8988T (cell line): ENCODE measurements at regions not wholly inside any gene's neighbourhood (a gene's known extent, or its start where the extent isn't known, plus 50 kb on each side); places are given as distances from the start of the nearest gene placed in this dataset.
"Not testable (repeated sequence)": the region's sequence is repeated elsewhere in the genome, so short reads cannot be mapped to it uniquely, and the experiment has no call there.

Experiments used
- DNase-seq: peaks from one replicate; pipeline ENCODE4 v3.0.0; 2011

DNA sequence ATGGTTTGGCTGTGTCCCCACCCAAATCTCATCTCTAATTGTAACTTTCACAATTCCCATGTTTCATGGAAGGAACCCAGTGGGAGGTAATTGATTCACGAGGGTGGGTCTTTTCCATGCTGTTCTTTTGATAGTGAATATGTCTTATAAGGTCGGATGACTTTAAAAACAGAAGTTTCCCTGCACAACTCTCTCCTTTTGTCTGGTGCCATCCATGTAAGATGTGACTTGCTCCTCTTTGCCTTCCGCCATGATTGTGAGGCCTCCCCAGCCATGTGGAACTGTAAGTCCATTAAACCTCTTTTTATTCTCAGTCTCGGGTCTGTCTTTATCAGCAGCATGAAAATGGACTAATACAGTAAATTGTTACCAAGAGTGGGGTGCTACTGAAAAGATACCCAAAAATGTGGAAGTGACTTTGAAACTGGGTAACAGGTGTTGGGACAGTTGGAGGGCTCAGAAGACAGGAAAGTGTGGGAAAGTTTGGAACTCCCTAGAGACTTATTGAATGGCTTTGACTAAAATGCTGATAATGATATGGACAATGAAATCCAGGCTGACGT lies 251.4 kb upstream of the GK2 start:
- not testable (repeated sequence) for DNase-seq

- no peak for DNase-seq
Observed at GRCh38 chr4:79657379-79657778, 249.4 kb upstream of the GK2 start.

DNA sequence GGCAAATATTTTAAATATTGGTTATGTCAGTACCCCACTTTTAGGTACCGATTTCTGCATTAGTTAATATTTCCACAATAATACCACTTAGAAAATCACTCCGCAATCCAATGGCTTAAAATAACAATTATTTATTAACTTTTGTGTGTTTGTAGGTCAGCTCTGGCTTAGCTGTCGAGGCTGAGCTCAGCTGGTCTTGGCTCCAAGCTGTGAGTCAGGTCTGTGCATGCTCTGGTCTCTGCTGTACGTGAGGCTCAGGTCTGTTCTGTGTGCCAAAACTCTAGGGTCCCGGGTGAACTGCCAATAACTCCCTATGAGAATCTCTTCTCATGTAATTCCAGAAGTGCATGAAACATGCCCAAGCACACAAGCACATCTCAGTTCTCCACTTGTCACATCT lies 245.8 kb upstream of the GK2 start:
- no peak for DNase-seq

DNA sequence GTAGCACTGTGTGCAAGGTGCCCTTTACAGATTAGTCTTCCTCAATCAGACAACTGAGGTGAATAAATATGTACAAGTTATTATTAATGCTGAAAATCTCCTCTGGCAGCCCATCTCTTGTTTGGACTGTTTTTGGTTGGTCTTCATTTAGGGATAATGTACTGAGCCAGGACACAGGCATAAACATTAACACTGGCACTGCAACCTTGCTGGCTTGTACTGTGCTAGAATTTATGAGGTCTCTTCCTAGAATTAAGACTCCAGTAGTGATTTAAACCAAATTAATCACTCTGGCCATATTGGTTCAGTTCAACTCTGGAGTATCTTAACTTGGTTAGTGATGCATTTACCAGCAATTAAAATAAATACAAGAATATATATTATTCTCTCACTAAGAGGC lies 244.7 kb upstream of the GK2 start:
- no peak for DNase-seq

GRCh38 chr4:79652232-79652631 lies 244.2 kb upstream of the GK2 start:
- DNase-seq = no peak

DNA sequence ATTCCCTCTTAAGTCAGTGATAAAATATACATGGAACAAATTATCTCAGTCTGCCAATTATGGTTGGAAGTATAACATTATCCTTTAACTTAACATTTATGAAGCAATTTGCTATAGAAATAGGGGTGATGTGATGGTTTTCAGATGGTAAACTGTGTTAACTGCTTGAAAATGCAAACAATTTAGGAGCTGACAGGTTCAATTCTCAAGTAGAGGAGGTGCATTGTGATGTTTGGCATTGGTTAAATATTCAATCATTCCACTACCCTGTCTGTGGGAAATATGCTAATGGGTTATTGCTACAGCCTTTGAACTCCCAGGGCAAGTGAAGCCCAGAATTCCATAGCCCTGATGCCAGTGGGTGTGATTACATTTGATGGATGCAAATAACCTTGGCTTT lies 243.4 kb upstream of the GK2 start:
- no peak for DNase-seq

- no peak for DNase-seq
Observed at GRCh38 chr4:79650794-79651431, 242.9 kb upstream of the GK2 start.

GRCh38 chr4:79650217-79650616 lies 242.2 kb upstream of the GK2 start:
- DNase-seq = no peak

GRCh38 chr4:79645942-79646341 lies 237.9 kb upstream of the GK2 start:
- DNase-seq = no peak

DNA sequence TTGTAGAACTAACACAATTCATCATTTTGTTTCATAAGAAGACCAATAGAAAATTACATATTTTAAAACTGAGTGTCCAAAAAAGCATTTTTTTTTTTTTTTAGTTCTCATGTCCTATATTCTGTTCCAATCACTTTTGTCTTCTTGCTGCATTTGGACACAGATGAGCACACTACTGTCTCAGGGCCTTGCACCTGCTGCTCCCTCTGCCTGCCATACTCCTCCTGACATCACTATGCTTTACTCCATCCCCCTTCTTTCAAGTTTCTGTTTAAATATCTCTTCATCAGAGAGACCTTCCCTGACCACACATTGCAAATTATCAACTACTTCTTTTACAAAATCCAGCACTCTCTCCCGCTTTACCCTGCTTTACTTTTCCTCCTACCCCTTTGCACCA lies 230.7 kb upstream of the GK2 start:
- no peak for DNase-seq

- no peak for DNase-seq
Observed at GRCh38 chr4:79636991-79637390, 229.0 kb upstream of the GK2 start.

DNA sequence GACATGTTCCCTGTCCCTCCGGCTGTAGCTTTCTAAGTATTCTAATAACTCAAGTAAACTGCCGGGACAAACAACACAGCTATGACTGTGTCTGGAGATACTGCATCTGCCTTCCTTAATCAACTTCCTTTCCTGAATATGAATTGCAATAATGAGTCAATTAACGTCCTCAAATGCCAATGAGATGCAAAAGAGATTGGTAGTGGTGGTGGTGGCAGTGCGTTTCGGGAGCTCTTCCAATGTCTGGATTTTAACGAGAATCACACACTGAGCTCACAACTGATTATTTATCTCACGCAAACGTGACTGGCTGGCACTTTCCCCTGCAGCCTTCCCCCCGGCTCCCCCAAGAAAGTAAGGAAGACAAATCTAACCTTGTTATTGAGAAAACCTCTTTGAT lies 226.1 kb upstream of the GK2 start:
- no peak for DNase-seq

DNA sequence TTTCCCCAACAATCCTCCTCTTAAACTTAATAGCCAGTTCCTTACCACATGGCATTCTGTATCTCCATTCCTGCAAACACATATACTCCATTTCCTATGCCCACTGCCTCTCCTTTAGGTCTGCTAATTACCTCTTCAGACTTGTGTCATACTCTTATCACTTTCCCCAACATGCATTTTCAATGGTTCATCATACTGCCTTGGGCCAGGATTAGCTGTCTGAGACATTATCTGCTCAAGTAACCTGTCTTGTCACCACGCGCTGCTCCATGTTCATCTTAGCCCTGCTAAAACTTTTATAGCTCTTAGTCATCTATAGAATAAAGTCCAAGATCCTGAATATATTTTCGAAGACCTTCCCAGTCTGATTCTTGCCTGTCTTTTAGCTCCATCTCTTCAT lies 224.1 kb upstream of the GK2 start:
- no peak for DNase-seq

- no peak for DNase-seq
Observed at GRCh38 chr4:79626611-79627010, 218.6 kb upstream of the GK2 start.

GRCh38 chr4:79626101-79626500 lies 218.1 kb upstream of the GK2 start:
- DNase-seq = no peak

DNA sequence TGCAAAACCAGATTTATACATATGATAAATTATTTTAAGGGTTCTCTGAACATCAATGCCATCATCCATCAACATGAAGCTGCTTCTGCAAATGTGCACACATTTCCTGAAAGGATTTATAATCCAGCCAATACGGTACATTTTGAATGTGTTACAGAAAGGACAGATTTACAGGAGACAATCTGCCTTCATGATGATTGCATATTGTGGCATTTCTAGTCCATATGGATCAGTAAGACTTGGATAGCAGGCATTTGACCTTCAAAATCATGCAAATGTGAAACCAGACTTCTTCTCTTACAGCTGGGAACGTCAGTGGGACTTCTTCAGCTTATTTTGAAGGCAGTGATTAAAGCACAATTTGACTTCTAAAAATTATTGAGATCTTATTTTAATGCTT lies 217.3 kb upstream of the GK2 start:
- no peak for DNase-seq

DNA sequence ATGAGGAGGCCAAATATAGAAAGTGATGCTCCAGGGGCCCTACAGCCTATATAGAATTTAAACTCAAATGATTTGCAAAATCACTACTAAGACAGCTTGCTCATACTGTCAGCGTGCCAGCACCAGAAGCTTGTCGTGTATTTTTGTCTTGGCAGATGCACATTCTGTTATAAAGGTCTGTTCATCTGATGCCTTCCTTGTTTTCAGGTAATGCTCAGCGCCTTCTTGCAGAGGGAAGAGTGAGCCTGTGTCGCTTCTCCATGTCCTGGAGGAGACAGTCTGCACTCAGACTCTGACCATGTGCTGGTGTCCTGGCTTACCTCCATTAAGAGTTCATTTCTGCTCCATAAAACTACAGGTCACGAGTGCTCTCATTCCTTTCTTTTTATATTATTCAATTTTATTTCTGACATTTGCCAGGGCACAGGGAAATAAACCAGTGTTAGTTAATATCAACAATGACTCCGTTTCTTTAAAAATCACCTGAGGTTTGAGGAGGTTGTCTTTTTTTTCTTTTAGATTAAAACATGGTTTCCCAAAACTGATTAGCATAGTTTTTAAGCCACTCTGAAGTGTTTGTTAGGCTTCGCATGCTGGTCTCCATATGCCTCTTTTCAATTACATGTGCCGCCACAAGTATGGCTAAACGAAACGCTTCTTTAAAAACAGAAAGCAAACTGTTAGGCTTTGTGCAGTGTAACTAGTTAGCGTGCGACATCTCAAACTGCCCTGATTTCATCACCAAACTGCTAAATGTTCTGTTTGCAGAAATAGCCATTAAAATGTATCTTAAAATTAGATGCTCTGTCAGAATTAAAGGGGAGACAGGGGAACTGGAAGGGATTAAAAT lies 215.2 kb upstream of the GK2 start:
- DNase-seq = no peak

GRCh38 chr4:79621061-79621460 lies 213.0 kb upstream of the GK2 start:
- no peak for DNase-seq

DNA sequence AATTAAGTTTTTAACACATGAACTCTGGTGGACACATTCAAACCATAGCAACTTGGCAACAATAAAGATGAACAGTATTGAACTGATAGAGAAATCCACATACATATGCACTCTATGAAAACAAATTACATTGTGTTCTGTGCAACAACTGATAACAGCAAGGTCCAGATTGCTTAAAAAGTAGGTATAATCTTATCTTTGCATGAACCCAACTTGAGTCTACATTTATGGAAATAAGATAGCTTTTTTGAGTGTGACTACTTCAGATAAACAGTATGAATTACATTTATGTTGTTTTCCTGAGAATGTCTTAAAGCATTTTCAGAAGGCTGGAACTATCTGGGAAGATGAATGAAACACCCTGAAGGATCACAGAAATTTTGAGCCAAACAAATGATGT lies 212.6 kb upstream of the GK2 start:
- no peak for DNase-seq

- DNase-seq = no peak
Observed at GRCh38 chr4:79613269-79613935, 205.4 kb upstream of the GK2 start.

GRCh38 chr4:79611026-79611425 lies 203.0 kb upstream of the GK2 start:
- DNase-seq = no peak

DNA sequence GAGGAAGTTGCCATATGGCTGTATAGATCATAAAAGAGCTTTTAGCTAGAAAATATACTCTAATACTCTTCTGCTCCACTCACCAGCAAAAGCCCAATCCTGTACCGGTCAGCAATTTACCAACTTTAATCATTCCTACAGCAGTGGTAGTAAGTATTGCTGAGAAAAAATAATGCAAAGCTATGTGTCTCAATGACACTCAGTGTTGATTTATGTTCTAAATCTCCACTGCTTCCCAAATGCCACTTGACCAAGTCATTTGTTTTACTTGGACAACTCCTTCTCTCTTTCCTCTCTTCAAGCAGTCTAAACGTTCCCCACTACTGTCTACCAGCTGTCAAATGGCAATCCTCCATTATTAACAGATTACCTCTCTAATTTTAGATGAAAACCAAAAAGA lies 201.8 kb upstream of the GK2 start:
- no peak for DNase-seq

GRCh38 chr4:79607979-79608378 lies 200.0 kb upstream of the GK2 start:
- no peak for DNase-seq

GRCh38 chr4:79604152-79604551 lies 196.1 kb upstream of the GK2 start:
- DNase-seq = no peak
